Stimulated activated CD8-positive, alpha-beta memory T cell treated with anti-CD3 and anti-CD28 coated beads, Interleukin-4, amount 100 ng/mL, for 48 hours (primary cell): ENCODE measurements at regions not wholly inside any gene's neighbourhood (a gene's known extent, or its start where the extent isn't known, plus 50 kb on each side); places are given as distances from the start of the nearest gene placed in this dataset.

Source experiments
- DNase-seq: peaks from one replicate; pipeline ENCODE4 v3.0.0-alpha.2; 2020

DNA sequence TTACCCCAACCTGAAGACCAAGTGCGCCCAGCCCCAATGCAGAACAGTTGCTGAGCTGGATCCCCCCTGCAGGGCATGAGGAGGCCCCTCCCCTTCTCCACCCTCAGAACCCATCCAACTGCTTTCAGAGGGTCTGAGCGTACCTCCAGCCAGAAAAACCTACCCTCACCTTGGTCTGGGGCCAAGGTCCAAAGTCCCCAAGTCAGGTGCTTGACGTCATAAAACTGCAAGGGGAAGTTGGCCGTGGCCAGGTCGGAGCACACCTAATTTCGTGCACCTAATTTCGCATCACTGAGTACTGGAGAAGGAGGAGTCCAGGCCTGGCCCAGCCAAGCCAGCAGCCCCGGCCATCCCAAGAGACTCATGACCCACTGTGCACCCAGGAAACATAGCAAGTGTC lies 289.8 kb downstream of the CTTN start:
- no peak for DNase-seq

DNA sequence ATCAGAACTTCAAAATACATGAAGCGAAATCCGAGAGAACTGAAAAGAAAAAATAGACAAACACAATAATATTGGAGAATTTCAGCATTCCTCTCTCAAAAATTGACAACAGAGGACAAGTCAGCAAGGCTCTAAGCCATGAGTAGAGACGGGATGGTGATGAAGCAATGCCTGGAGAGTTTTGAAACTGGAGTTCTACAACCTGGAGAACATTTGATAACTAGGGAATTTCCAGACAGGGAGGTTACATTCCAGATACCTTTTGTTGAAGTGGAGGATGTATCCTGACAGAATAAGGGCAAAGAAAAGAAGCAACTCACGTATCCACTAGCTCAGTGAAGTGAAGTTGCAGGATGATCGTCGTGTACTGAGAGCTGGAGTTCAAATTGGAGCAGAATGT lies 291.4 kb downstream of the CTTN start:
- DNase-seq = no peak

DNA sequence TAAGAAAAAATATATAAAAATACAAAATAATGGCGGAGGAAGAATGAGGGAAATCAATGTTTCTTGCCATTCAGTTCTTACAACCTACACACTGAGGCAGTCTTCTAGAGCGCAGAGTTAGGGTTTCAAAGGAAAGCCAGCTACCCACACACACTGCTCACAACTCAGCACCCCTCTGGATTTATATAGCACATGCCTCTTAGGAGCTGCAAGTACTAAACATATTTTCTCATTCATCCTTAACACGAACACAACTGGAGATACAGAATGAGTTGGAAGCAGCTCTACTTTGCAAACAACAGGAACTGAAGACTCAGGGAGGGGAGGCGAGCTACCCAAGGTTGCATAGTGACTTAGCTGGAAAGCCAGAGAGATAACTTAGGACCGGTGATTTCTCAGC lies 293.8 kb downstream of the CTTN start:
- no peak for DNase-seq

DNA sequence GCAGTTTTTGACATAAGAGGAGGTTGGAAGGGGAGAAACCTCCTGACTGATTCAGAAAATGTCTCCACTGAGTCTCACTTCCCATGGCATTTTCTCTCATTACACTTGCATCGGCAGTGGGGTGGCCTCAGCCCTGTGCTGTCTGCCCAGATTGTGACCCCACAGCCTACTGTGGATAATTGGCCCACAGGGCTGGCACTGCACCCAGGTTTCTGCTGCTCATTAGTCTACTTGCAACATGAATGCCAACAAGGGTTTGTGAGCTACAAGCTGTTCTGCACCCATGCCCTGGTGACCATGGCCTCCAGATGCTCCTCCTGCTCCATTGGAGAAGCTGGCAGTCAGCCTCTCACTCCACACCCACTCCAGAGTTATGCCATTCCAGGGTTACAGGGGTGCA lies 296.0 kb downstream of the CTTN start:
- DNase-seq = no peak

DNA sequence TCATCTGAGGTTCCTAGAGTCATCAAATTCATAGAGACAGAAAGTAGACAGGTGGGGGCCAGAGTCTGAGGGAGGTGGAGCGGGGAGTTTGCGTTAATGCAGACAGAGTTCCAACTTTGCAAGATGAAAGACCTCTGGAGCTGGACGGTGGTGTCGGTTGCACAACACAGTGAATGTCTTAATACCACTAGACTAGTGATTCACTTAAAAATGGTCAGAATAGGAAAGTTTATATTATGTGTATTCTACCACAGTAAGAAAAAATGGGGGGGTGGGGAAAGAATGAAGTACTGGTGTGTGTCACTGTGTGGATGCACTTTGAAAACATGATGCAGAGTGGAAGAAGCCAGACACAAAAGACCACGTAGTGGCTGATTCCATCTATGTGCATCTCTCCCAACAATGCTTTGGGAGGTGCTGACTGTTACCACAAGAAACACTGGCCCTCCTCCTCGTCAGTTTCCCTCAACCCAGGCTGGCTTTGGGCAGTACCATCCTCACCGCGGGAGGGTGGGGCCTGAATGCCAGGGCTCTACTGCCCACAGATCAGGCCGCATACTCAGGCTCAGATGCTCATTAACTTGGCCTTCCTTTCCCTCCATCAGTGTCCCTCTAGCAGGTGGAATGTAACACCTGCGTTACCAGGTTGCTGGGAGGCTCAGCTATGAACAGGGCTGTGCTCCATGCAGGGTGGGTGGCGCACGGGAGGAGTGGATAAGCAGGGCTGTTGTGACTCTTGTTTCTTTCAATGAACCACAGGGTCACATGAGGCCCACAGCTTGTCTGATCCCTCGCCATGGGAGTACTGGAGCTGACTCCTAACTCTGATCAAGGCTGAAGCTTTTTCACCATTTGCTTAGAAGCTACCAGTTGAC lies 297.0 kb downstream of the CTTN start:
- no peak for DNase-seq

DNA sequence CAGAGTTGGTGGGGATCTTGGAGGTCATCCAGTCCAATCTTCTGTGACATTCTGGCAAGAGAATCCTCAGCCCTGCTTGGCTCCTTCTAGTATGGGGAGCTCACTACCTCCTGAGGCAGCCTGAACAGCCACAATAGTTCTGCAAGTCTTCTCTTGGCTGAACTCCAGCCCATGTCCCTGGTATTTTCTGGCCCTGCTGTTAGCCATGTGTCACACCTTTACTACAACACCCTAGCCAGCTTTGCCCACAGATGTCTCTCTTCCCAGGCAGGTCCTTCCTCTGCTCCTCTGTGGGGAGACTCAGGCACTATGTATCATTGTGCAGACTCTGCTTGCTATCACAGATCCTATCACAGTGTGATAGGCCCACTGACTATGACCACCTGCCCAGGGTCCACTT lies 297.7 kb downstream of the CTTN start:
- DNase-seq = no peak

DNA sequence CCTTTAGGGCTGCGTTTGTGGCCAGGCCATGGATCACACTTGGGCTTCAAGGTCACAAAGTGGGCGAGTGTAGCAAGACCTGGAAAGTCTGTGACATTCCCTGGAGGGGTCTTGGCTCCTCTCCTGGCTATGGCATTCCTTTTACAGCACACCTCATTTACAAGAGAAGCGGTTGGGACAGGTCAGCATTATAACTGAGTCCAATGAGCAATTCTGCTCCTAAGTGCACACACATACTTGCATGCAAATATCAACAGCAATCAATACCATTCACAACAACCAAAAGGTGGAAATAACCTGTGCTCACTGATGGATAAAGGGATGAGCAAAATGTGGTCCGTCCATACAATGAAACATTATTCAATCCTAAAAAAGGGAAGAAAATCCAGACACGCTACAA lies 298.2 kb downstream of the CTTN start:
- no peak for DNase-seq

DNA sequence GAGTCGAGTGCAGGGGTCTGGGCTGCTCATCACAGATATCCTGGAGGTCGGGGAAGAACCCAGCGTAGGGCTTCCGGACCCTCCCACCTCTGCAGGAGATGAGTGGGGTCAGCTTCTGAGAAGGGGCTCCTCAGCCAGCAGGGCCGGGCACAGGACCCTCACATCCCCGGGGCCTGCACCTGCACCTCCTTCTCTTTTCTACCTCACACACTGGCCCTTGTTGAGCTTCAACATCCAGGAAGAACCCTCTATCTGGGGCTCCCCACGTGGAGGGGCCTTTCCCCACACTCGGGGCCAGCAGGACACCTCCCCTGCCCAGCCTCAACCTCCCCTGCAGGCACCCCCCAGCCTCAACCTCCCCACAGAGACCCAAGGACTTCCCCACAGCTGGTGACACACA lies 299.4 kb downstream of the CTTN start:
- no peak for DNase-seq

DNA sequence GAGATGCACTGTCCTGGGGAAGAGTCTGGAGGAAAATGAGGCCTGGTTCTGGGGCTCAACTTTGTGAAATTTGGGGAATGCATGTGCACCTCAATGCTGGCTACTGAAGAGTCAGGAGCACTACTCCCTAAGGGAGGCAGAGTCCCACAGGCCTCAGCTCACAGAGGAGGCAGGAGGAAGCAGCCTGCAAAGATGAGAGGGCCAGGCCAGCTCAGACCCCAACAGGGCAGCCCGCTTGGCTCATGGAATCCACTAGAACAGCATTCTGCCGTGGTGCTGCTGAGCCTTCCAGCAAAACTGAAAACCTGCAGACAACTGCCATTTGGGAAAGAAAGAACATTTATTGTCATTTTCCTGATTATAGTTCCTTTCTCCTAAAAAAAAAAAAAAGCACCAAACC lies 300.5 kb downstream of the CTTN start:
- no peak for DNase-seq

DNA sequence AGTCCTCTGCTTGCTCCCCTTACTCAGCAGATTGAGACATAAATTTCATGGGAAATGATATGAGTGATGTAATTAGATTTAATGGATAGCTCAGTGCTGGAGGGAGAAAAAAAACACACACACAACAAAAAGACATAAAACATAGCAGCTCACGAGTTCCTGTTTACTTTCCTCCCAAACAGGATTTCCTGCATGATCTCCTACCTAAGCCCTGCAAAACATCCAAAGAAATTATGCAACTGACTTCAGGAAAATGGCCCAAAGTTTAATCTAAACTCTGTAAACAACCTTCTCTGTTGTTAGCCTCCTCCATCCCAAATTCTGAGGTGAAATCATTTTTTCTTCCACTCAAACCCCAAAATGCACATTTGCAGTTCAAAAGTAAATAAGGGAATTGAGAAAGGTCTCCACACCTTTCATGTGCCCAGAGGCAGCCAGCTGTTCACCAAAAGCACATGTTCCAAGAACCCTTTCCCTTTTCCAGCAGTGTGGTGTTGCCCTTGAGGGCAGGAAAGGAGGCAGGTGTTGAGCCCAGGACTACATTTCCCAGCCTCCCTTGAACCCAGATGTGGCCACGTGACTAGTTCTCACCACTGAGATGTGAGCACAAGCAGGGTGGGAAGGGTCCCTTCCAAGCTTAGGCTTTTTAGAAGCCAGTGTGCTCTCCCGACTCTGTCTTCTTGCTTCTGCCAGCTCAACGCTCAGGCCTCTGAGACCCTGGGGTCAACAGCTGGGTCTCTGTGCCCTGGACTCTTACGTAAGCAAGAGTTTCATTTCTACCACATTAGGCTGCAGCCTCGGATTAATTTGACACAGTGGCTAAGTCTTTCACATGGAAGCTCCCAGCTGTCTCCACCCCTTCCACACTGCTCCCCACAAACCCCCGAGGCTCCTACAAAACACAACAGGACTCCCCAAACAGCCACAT lies 301.2 kb downstream of the CTTN start:
- no peak for DNase-seq

DNA sequence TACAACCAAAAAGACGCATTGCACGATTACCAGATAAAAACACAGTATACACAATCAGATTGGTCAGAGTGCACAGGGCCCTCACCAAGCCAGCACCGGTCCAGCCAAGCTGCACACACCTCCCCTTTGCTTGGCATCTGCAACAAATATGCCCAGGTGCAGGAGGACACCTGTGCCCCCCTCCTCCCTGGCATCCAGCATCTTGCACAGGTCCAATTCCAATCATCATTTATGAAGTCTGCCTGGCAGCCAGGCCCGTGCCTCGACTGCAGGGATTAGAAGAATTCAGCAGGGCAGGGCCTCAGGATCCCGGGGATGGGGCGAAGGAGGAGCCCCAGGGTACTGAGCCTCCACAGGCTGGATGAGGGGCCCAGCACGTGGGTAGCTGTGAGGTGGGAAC lies 302.1 kb downstream of the CTTN start:
- DNase-seq = no peak

DNA sequence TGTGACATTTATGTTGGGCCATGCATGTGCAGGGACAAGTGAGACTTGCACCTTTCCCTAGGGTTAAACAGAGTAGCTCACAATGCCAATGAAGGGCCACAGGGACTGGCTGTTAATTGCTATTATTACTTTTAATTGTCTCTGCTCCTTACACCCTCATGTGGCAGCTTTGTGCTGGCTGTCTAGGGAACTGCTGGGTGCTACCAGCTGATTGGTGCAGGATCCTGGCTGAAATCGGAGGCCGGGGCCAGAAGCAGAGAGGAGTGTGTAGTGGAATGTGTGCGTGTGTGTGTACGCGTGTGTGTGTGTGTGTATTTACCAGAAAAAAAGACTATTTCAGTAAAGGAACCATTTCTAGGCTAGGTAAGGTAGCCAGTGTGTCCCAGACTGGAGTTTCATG lies 302.5 kb downstream of the CTTN start:
- no peak for DNase-seq

DNA sequence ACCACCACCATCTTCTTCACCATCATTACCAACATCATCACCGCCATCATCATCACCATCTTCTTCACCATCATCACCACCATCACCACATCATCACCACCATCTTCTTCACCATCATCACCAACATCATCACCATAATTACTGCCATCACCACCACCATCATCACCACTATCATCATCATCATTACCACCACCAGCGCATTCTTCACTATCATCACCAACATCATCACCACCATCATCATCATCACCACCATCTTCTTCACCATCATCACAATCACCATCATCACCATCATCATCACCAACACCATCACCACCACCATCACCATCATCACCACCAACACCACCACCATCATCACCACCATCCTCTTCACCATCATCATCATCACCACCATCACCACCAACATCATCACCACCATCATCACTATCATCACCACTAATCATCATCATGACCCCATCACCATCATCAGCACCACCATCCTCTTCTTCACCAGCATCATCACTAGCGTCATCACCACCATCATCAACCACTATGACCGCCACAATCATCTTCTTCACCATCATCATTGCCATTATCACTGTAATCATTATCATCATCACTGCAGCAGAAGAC lies 303.8 kb downstream of the CTTN start:
- no peak for DNase-seq

DNA sequence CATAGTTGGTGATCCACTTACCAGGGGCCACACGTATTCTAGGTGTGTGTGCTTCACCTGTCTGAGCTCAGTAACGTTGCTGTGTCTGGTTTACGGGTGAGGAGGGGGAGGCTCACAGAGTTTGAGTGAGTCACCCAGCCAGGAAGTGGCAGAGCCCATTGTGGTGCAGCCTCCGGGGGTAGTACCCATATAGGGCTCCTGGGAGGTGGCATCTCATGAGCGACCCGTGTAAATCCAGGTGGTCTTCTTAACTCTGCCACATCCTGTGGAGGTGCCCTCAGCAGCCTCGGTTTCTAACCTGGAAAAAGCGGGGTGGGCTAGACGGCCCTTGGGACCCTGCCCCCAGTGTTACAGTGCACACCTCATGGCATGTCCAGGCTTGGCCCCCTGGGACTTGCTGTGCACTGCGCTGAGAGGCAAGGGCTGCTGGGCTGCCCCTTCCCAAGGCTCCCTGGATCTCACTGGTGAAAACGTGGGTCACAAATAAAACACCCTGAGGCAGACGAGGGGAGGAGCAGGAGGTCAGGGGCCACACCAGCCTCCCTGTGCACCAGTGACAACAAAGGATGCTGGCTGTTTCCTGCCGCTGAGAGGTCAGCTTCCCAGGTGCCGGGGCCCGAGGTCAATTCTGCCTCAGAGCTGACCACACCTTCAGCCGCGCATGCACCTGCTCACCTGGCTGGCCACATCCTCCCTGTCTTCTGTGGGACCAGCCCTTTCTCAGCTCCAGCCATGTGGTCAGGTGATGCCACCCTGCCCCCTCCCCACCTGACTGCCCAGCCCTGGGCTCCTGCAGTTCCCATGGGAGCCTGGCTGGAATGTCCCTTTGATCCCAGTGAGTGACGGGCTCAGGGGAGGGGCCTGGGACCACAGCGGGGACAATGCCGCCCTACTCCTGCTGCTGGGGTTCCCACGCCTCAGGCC lies 305.1 kb downstream of the CTTN start:
- DNase-seq = no peak

DNA sequence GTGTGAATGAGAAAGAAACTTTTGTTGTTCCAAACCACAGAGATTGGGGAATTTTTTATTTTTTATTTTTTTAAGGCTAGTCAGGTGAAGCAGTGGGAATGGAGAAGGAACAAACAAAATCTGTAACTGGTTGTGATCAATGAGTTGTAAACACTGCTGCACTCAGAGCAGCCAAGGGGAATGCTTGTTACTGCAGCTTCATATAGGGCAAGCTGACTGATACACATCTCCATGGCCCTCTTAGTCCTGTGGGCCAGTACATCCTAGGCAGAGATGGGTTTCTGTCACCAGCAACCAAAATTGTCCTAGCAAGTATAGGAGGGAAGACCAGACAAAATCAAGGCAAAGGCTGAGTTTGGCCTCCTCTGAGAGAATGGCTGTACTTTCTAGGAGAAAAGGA lies 306.8 kb downstream of the CTTN start:
- DNase-seq = no peak

DNA sequence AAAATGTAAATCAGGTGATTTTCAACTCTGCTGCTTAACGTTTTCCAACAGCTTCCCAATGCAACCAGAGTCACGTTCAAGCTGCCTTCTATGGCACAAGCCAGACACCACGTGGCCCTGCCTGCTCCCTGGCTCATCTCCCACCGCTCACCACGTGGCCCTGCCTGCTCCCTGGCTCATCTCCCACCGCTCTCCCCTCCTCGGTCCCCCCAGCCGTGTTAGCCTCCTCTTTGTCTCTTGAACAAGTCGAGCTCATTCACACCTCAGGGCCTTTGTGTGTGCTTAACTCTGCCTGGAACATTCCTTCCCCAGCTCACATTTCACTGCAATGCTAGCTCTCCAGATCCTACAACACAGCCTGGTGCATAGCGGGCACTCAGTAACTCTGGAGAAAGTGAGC lies 307.6 kb downstream of the CTTN start:
- no peak for DNase-seq

DNA sequence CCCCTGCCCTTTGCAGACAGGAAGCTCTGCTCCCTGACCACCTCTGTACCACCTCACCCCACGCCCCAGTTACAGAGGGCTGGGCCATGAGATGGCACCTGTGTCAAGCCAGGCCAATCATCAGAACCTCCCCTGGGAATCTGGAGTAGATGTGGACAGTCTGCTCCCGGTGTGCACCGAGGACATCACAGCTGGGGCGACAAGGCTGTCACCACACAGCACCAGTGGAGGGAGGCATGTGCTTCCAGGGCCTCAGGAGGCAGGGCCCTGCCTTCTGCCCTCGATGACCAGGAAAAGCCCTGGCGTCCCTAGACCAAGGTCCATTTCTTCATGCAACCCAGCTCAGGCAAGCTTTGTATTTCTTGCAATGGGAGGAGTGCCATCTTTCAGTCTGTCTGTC lies 309.5 kb downstream of the CTTN start:
- no peak for DNase-seq

DNA sequence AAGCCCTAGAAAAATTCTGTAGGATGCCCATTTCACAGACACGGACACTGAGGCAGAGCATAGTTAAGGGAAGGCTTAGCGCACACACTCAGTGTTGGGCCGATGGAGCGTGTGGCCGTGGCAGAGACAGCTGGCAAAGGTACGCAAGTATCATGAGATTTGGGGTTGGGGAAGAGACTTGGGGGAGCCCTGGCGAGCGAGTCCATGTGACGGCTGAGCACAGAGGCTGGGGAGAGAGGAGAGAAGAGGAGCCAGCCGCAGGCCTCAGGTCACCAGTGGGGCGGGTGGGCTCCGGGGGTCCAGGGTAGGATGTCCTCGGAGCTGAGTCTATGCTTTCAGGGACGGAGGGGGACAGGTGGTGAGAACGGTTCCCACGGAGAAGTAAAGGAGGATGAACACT lies 311.3 kb downstream of the CTTN start:
- no peak for DNase-seq

DNA sequence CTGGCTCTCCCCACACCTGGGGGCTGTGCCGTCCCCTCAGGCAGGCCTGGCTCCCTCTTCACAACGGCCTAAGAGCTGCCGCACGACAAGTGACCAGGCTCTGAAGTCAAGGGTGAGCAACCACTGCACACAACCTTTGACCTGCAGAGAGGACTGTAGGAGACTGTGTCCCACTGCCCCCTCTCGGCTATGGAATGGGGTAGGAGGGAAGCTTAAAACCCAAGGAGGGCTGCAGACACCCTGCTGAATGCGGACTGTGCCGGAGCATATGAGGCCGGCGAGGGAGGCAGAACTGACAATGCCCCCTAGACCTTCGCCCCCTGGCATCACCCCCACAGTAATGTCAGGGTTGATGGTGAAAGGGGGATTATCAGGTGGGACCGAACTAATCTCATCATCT lies 311.9 kb downstream of the CTTN start:
- no peak for DNase-seq

DNA sequence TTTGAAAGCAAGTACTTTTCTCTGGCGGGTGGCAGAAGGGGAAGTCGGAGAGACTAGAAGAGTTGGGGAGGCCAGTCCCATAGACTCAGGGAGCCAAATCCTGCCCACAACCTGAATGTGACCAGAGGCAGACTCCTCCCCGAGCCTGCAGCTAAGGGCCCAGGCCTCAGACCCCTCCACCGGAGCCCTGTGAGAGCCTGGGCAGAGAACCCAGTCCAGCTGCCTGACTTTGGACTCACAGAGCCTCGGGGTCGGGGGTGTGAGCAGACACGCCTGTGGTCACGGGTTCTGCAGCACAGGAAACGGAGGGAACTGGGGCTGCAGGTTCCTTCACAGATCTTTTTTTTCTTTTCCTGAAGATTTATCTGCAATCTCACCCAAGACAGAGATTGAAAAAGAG lies 312.3 kb downstream of the CTTN start:
- DNase-seq = no peak

DNA sequence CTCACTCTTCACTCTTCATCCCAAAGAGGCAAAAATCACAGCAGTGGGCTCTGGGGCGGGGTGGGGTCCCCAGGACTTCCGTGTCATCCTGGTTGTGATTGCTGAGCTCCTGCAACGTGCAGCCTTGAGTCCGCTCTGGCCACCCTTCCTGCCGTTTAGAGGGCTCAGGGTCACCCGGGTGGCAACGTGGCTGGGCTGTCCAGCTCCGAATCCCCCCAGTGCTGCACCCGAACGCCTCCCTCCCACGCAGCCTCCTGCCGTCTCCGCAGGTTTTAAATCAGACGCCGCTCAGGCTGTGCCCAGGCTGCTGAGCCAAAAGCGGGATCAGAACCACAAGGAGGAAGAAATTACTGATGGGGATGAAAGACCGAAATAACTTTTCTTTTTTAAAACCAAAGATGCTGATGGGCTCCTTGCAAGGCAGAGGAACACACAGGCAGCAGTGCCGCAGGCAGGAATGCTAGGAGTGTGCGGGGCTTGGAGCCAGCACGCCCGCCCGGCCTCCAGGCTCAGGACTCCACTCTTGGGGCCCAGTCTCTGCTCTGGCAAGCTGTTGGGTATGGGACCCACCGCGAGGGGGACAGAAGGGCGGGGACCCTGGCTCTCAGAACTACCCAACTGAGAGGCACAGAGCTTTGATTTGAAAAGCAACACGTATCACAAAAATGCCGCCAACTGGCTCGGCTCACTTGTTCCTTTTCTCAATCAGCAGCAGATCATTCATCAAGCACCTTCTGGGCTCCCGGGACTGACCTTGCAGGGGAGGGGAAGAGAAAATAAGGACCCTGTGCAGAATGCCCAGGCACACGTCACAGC lies 313.0 kb downstream of the CTTN start:
- DNase-seq = no peak

DNA sequence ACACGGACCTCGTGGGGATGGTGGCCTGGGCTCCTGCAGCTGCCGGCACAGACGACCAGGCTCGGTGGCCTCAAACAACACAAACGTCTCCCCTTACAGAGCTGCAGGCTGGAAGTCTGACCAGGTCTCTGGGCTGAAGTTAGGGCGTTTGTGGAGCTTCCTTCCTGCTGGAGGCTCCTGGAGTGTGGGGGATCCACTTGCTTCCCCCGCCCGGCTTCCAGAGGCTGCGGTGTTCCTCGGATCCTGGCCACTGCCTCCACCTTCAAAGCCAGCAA lies 313.5 kb downstream of the CTTN start:
- DNase-seq = no peak
